Mesenchymal stem cell (in vitro differentiated cells and primary cell): ENCODE measurements at regions not wholly inside any gene's neighbourhood (a gene's known extent, or its start where the extent isn't known, plus 50 kb on each side); places are given as distances from the start of the nearest gene placed in this dataset.

ENCODE experiments used
- DNase-seq: peaks from one replicate; pipeline ENCODE4 v3.0.0-alpha.2; 2013
- H2AFZ ChIP-seq: one replicate; pipeline ENCODE4 v1.6.1; 2013; ENCODE audit warnings: low read depth, mild to moderate bottlenecking, control low read depth, inconsistent platforms, low read length, moderate library complexity
- H2AK5ac ChIP-seq: 2 replicates; pipeline ENCODE4 v1.6.1; 2013; ENCODE audit warnings: low read length, moderate library complexity, mild to moderate bottlenecking, inconsistent platforms; ENCODE audit not compliant: severe bottlenecking
- H2BK120ac ChIP-seq: one replicate; pipeline ENCODE4 v1.6.1; 2013; ENCODE audit warnings: low read depth, mild to moderate bottlenecking, inconsistent platforms, low read length, moderate library complexity
- H2BK12ac ChIP-seq, 2 experiments: one replicate each; pipeline ENCODE4 v1.6.1; 2013; ENCODE audit warnings: inconsistent platforms in 2 of 2, low read length in 2 of 2, mild to moderate bottlenecking in 2 of 2, moderate library complexity in 2 of 2, control low read depth in 1 of 2
- H2BK15ac ChIP-seq: one replicate; pipeline ENCODE4 v1.6.1; 2013; ENCODE audit warnings: mild to moderate bottlenecking, low read depth, inconsistent platforms; ENCODE audit not compliant: poor library complexity, severe bottlenecking
- H2BK5ac ChIP-seq: 2 replicates; pipeline ENCODE4 v1.6.1; 2013; ENCODE audit warnings: low read depth, mild to moderate bottlenecking, low read length, control low read depth, inconsistent platforms; ENCODE audit not compliant: poor library complexity, severe bottlenecking
- H3K14ac ChIP-seq, 2 experiments: one replicate each; pipeline ENCODE4 v1.6.1; 2013; ENCODE audit warnings: inconsistent platforms in 2 of 2, low read length in 2 of 2, control low read depth in 1 of 2, mild to moderate bottlenecking in 1 of 2, moderate library complexity in 1 of 2
- H3K18ac ChIP-seq, 2 experiments: one replicate each; pipeline ENCODE4 v1.6.1; 2013; ENCODE audit warnings: inconsistent platforms in 2 of 2, low read length in 2 of 2, control low read depth in 1 of 2, low read depth in 1 of 2, mild to moderate bottlenecking in 1 of 2
- H3K23ac ChIP-seq, 2 experiments: one replicate each; pipeline ENCODE4 v1.6.1; 2013; ENCODE audit warnings: inconsistent platforms in 2 of 2, low read length in 2 of 2, mild to moderate bottlenecking in 2 of 2, moderate library complexity in 2 of 2, control low read depth in 1 of 2
- H3K27ac ChIP-seq: 2 replicates; pipeline ENCODE4 v1.5.1; 2013; ENCODE audit warnings: mild to moderate bottlenecking, moderate library complexity, low read length, control low read depth, inconsistent platforms; ENCODE audit not compliant: poor library complexity, severe bottlenecking
- H3K27me3 ChIP-seq, 2 experiments: 2 replicates each; pipeline versions ENCODE4 v1.6.1 to v1.7.0; 2013; ENCODE audit warnings: low read length in 2 of 2, mild to moderate bottlenecking in 2 of 2, moderate library complexity in 2 of 2, control low read depth in 1 of 2, inconsistent platforms in 1 of 2; ENCODE audit not compliant: control insufficient read depth in 1 of 2, insufficient read depth in 1 of 2
- H3K36me3 ChIP-seq, 2 experiments: 2 replicates each; pipeline versions ENCODE4 v1.6.1 to v1.7.0; 2013; ENCODE audit warnings: low read length in 2 of 2, control low read depth in 1 of 2, inconsistent platforms in 1 of 2, low read depth in 1 of 2, mild to moderate bottlenecking in 1 of 2; ENCODE audit not compliant: insufficient read depth in 2 of 2, control insufficient read depth in 1 of 2
- H3K4ac ChIP-seq, 2 experiments: one replicate each; pipeline ENCODE4 v1.6.1; 2013; ENCODE audit warnings: inconsistent platforms in 2 of 2, low read length in 2 of 2, mild to moderate bottlenecking in 2 of 2, moderate library complexity in 2 of 2, control low read depth in 1 of 2, low read depth in 1 of 2
- H3K4me1 ChIP-seq: 2 replicates; pipeline ENCODE4 v1.6.1; 2013; ENCODE audit warnings: low read depth, low read length, control low read depth; ENCODE audit not compliant: control insufficient read depth, insufficient read depth
- H3K4me2 ChIP-seq: 2 replicates; pipeline ENCODE4 v1.6.1; 2013; ENCODE audit warnings: low read length, mild to moderate bottlenecking, inconsistent platforms; ENCODE audit not compliant: poor library complexity, severe bottlenecking
- H3K4me3 ChIP-seq, 2 experiments: 2 replicates each; pipeline versions ENCODE4 v1.5.1 to v1.7.0; 2013; ENCODE audit warnings: low read length in 2 of 2, mild to moderate bottlenecking in 2 of 2, control low read depth in 1 of 2, low read depth in 1 of 2; ENCODE audit not compliant: insufficient read depth in 1 of 2
- H3K79me1 ChIP-seq: replicated peaks from 2 replicates; pipeline ENCODE4 v1.6.1; 2013; ENCODE audit warnings: mild to moderate bottlenecking, control low read depth, low read length, inconsistent platforms; ENCODE audit not compliant: poor library complexity, severe bottlenecking
- H3K9ac ChIP-seq: 2 replicates; pipeline ENCODE4 v1.7.0; 2013; ENCODE audit warnings: mild to moderate bottlenecking, low read length, moderate library complexity
- H3K9me3 ChIP-seq: 2 replicates; pipeline ENCODE4 v1.7.0; 2013; ENCODE audit warnings: mild to moderate bottlenecking, low read length; ENCODE audit not compliant: control insufficient read depth
- H4K8ac ChIP-seq: one replicate; pipeline ENCODE4 v1.6.1; 2013; ENCODE audit warnings: inconsistent platforms, mild to moderate bottlenecking, low read length, moderate library complexity
- H4K91ac ChIP-seq: one replicate; pipeline ENCODE4 v1.6.1; 2013; ENCODE audit warnings: mild to moderate bottlenecking, low read length, inconsistent platforms
- whole genome bisulfite sequencing: methylation state at CpG from one replicate; pipeline ENCODE4 v1.1.7; 2013; ENCODE audit warnings: mixed read lengths; 5-methylcytosine and 5-hydroxymethylcytosine counted together

DNA sequence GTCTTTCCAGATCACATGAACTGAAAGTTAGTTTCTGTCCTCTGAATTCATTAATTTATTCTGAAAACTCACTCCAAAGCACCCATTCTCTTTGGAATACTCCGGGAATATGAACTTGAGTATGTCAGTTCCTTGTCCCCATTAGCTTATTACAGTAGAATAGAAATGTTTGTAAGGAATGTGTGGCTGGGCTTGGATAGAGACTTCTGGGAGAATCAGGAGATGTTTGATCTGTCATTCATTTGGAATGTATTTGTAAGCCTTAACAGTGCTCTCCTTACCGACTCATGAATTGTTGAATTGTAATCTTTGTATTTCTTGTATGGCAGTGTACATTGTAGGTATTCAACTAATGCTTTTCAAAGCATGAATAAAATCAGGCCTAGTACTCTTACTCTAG is 548.4 kb downstream of the LRRC70 start:
- Histone ChIP-seq H2AFZ (no peak overlapping the region), H3K14ac (no peak overlapping the region), H3K27ac (peak overlapping the region; percentile 95), H2AK5ac (no peak overlapping the region), H3K18ac (no peak overlapping the region), H3K4me3 (no peak overlapping the region), H3K4me1 (peaks cover 1% of the 10 kb centered on the region), H3K27me3 (no peaks in the 10 kb centered on the region), H3K36me3 (no peaks in the 10 kb centered on the region), H3K9me3 (no peaks in the 10 kb centered on the region), H2BK15ac (no peak overlapping the region), H3K23ac (no peak overlapping the region), H3K4me2 (no peak overlapping the region), H2BK12ac (no peak overlapping the region), H3K9ac (peak overlapping the region; percentile 31), H4K91ac (no peak overlapping the region), H3K4ac (no peak overlapping the region), H4K8ac (no peak overlapping the region), H2BK5ac (peak overlapping the region; percentile 2), H2BK120ac (no peak overlapping the region), H3K79me1 (no peaks in the 10 kb centered on the region)
- peak; percentile 31 for DNase-seq
- no CpG with 5 or more reads among the region's 2 CpGs for WGBS

DNA sequence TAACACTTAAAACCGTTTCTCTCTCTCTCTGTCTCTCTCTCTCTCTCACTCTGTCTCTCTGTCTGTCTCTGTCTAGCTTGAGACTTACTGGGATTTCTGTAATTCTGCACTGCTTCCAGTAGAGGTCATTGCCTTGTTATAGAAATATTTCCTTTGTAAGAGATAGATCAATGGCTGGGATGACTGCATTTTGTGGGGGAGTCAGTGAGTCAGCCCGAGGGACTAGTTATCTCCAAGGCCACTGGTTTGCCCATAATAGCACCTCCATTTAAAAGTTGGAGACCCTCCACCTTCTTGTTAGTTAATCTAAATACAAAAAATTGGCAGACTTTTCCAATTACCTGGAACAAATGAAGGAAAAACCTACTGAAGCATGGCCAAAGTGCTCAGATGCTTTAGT is 547.2 kb downstream of the LRRC70 start:
- Histone ChIP-seq H3K9ac (no peak overlapping the region), H4K8ac (no peak overlapping the region), H2BK12ac (no peak overlapping the region), H2BK15ac (no peak overlapping the region), H3K79me1 (no peaks in the 10 kb centered on the region), H2BK5ac (no peak overlapping the region), H3K27me3 (no peaks in the 10 kb centered on the region), H3K4me1 (peaks cover 1% of the 10 kb centered on the region), H2AFZ (no peak overlapping the region), H3K18ac (no peak overlapping the region), H3K27ac (no peak overlapping the region), H2BK120ac (no peak overlapping the region), H3K4ac (no peak overlapping the region), H3K14ac (no peak overlapping the region), H2AK5ac (peak overlapping the region; percentile 64), H3K36me3 (no peaks in the 10 kb centered on the region), H3K4me2 (no peak overlapping the region), H3K23ac (no peak overlapping the region), H4K91ac (no peak overlapping the region), H3K4me3 (no peak overlapping the region), H3K9me3 (no peaks in the 10 kb centered on the region)
- 15% methylated on average over 2 of the region's 2 CpGs for WGBS
- peak; percentile 64 for DNase-seq

DNA sequence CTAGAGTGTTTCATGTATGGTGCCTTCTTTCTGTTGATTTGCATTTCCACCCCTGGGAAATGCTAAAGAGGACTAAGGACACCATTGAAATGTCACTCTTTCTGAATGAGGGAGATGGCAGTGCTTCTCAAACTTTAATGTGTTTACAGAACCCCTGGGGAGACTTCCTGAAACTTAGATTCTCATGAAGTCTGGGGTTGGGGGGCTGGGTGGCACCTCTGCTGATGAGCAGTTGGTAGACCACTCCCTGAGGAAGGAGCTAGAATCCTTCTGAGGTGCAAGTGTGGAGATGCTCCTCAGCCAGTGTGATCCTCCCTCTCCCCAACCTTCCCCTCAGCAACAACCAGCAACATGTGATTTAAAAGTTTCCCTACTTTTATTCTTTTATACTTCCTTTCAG is 546.8 kb downstream of the LRRC70 start:
- DNase-seq: no peak
- no peaks in the 10 kb centered on the region for H3K79me1 ChIP-seq
- H3K4me2 ChIP-seq: no peak overlapping the region
- H3K9me3 ChIP-seq: no peaks in the 10 kb centered on the region
- peaks cover 1% of the 10 kb centered on the region for H3K4me1 ChIP-seq
- H3K18ac ChIP-seq: no peak overlapping the region
- H2AFZ ChIP-seq: no peak overlapping the region
- H2BK120ac ChIP-seq: no peak overlapping the region
- no peak overlapping the region for H4K91ac ChIP-seq
- H3K36me3 ChIP-seq: no peaks in the 10 kb centered on the region
- no peak overlapping the region for H2BK12ac ChIP-seq
- H3K27ac ChIP-seq: no peak overlapping the region
- H3K27me3 ChIP-seq: no peaks in the 10 kb centered on the region
- no peak overlapping the region for H3K4ac ChIP-seq
- H2AK5ac ChIP-seq: no peak overlapping the region
- no peak overlapping the region for H4K8ac ChIP-seq
- no peak overlapping the region for H3K14ac ChIP-seq
- no peak overlapping the region for H3K23ac ChIP-seq
- H2BK5ac ChIP-seq: no peak overlapping the region
- H3K4me3 ChIP-seq: no peak overlapping the region
- no peak overlapping the region for H2BK15ac ChIP-seq
- H3K9ac ChIP-seq: no peak overlapping the region

DNA sequence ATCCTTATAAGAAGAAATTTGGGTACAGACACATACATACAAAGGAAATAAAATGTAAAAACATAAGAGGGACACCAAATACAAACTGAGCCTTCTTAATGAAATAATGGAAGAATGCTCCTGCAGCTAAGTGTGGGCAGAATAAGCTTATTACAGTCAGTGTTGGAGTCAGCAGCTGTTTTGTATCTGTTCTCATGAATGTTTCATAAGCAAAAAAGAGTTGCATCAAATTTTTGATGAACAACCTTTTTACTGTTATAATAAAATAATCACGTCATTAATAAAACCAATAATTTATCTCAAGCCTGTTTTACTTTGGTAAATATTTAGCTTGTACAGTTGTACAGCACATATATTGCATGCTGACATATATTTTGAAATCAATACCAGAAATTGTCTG is 545.6 kb downstream of the LRRC70 start:
- Histone ChIP-seq H3K36me3 (no peaks in the 10 kb centered on the region), H2AK5ac (no peak overlapping the region), H3K14ac (no peak overlapping the region), H2BK12ac (no peak overlapping the region), H4K91ac (no peak overlapping the region), H3K9me3 (no peaks in the 10 kb centered on the region), H3K4me1 (peaks cover 1% of the 10 kb centered on the region), H3K18ac (no peak overlapping the region), H3K79me1 (no peaks in the 10 kb centered on the region), H4K8ac (no peak overlapping the region), H3K9ac (no peak overlapping the region), H3K27ac (no peak overlapping the region), H3K23ac (no peak overlapping the region), H2AFZ (no peak overlapping the region), H2BK15ac (no peak overlapping the region), H2BK120ac (no peak overlapping the region), H3K4me3 (no peak overlapping the region), H3K27me3 (no peaks in the 10 kb centered on the region), H3K4ac (no peak overlapping the region), H3K4me2 (no peak overlapping the region), H2BK5ac (no peak overlapping the region)
- WGBS: no CpG with 5 or more reads among the region's 1 CpG
- no peak for DNase-seq
